WERI-Rb-1 (cell line): ENCODE measurements at regions not wholly inside any gene's neighbourhood (a gene's known extent, or its start where the extent isn't known, plus 50 kb on each side); places are given as distances from the start of the nearest gene placed in this dataset.

Experiments used
- DNase-seq: peaks from one replicate; pipeline ENCODE4 v3.0.0-alpha.2; 2020
- H3K27ac ChIP-seq: fragments of 250-450 bp; sonication (Bioruptor Pico); 2 replicates; pipeline ENCODE4 v1.5.1; 2020; ENCODE audit warnings: mild to moderate bottlenecking, moderate library complexity
- H3K27me3 ChIP-seq: fragments of 250-450 bp; sonication (Bioruptor Pico); 2 replicates; pipeline ENCODE4 v1.5.1; 2021; ENCODE audit warnings: mild to moderate bottlenecking, low read depth, moderate library complexity; ENCODE audit not compliant: insufficient read depth, severe bottlenecking
- H3K36me3 ChIP-seq: fragments of 250-450 bp; sonication (Bioruptor Pico); 2 replicates; pipeline ENCODE4 v1.5.1; 2020; ENCODE audit warnings: mild to moderate bottlenecking, moderate library complexity
- H3K4me3 ChIP-seq: 2 replicates; pipeline ENCODE4 v1.5.1; 2011; ENCODE audit warnings: low read depth, mild to moderate bottlenecking, control low read depth, low read length
- H3K9me3 ChIP-seq: fragments of 250-450 bp; sonication (Bioruptor Pico); 2 replicates; pipeline ENCODE4 v1.5.1; 2021; ENCODE audit warnings: mild to moderate bottlenecking, moderate library complexity; ENCODE audit not compliant: severe bottlenecking
- CTCF ChIP-seq: IDR thresholded peaks from 2 replicates; pipeline ENCODE4 v1.5.1; 2011; ENCODE audit warnings: low read depth, mild to moderate bottlenecking, control low read depth, inconsistent platforms, low read length

- TF ChIP-seq CTCF: no peak
- Histone ChIP-seq H3K27me3 (no peaks in the 10 kb centered on the region), H3K9me3 (no peaks in the 10 kb centered on the region), H3K36me3 (no peaks in the 10 kb centered on the region), H3K4me3 (no peak overlapping the region), H3K27ac (no peak overlapping the region)
- no peak for DNase-seq
Measured at GRCh38 chr5:116637149-116637740, 62.6 kb upstream of the SEMA6A start.

- Histone ChIP-seq H3K9me3 (no peaks in the 10 kb centered on the region), H3K36me3 (no peaks in the 10 kb centered on the region), H3K4me3 (no peak overlapping the region), H3K27me3 (no peaks in the 10 kb centered on the region), H3K27ac (no peak overlapping the region)
- no peak for TF ChIP-seq CTCF
- no peak for DNase-seq
Measured at GRCh38 chr5:116632890-116633289, 58.3 kb upstream of the SEMA6A start.

- Histone ChIP-seq H3K27me3 (no peaks in the 10 kb centered on the region), H3K36me3 (no peaks in the 10 kb centered on the region), H3K27ac (no peak overlapping the region), H3K9me3 (no peaks in the 10 kb centered on the region), H3K4me3 (no peak overlapping the region)
- no peak for TF ChIP-seq CTCF
- no peak for DNase-seq
Measured at GRCh38 chr5:116631147-116631546, 56.5 kb upstream of the SEMA6A start.

- Histone ChIP-seq H3K36me3 (no peaks in the 10 kb centered on the region), H3K27me3 (no peaks in the 10 kb centered on the region), H3K4me3 (no peak overlapping the region), H3K27ac (no peak overlapping the region), H3K9me3 (no peaks in the 10 kb centered on the region)
- TF ChIP-seq CTCF: no peak
- no peak for DNase-seq
Measured at GRCh38 chr5:116629168-116629567, 54.5 kb upstream of the SEMA6A start.

- Histone ChIP-seq H3K27me3 (no peaks in the 10 kb centered on the region), H3K4me3 (no peak overlapping the region), H3K9me3 (no peaks in the 10 kb centered on the region), H3K36me3 (no peaks in the 10 kb centered on the region), H3K27ac (no peak overlapping the region)
- no peak for DNase-seq
- TF ChIP-seq CTCF: no peak
Measured at GRCh38 chr5:116626945-116627679, 52.5 kb upstream of the SEMA6A start.

DNA sequence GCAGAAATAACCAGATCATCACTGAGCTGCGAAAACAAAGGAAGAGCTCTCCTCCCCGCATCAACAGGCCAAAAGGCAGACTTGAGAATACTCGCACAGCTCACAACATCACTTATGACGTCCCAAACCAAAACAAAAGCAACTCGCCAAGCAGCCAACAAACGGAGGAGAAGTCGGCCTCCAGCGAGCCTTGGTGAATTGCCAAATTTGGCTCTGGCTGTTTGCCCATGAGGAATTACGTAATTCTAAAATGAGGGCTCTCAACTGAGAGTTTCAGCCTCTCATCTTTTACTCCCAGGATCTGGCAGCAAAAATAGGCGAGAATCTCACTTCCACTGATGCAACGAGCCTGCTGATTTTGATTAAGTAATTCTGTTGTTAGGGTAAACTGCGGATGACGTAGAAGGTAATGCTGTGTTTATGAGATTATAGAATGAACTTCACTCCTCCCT is 51.7 kb upstream of the SEMA6A start:
- Histone ChIP-seq H3K9me3 (no peaks in the 10 kb centered on the region), H3K4me3 (no peak overlapping the region), H3K27ac (no peak overlapping the region), H3K36me3 (no peaks in the 10 kb centered on the region), H3K27me3 (no peaks in the 10 kb centered on the region)
- TF ChIP-seq CTCF: no peak
- no peak for DNase-seq
